Loucy (cell line): ENCODE measurements at regions not wholly inside any gene's neighbourhood (a gene's known extent, or its start where the extent isn't known, plus 50 kb on each side); places are given as distances from the start of the nearest gene placed in this dataset.

Experiments used
- CTCF ChIP-seq: fragments of 200-600 bp; sonication (generic); conservative IDR thresholded peaks from 2 replicates; pipeline ENCODE4 v1.5.1; 2014; ENCODE audit warnings: mild to moderate bottlenecking, antibody characterized with exemption, low read length
- EZH2phosphoT487 ChIP-seq: fragments of 200-600 bp; IDR thresholded peaks from 2 replicates; pipeline ENCODE4 v1.6.1; 2018; ENCODE audit warnings: antibody characterized with exemption, mild to moderate bottlenecking, moderate library complexity, borderline replicate concordance

- TF ChIP-seq CTCF (no peak), EZH2phosphoT487 (no peak)
Observed at GRCh38 chr4:56260320-56260719, 127.0 kb downstream of the AASDH start.
